A549 (cell line): ENCODE measurements at regions not wholly inside any gene's neighbourhood (a gene's known extent, or its start where the extent isn't known, plus 50 kb on each side); places are given as distances from the start of the nearest gene placed in this dataset.
"Not testable (repeated sequence)": the region's sequence is repeated elsewhere in the genome, so short reads cannot be mapped to it uniquely, and the experiment has no call there.

ENCODE experiments used
- ATAC-seq, 2 experiments: fragments of 200-7000 bp in 1 of 2; fragments of >200 bp in 1 of 2; cut with Nextera tagmentation in 1 of 2; cut with Tn5 transposase in 1 of 2; 3 replicates each; pipeline versions ENCODE4 v1.8.0 to v1.9.1; 2018 to 2020; ENCODE audit warnings: mild to moderate bottlenecking in 1 of 2, moderate library complexity in 1 of 2
- CTCF ChIA-PET: fragments of 300-600 bp; sonication (Branson Sonifier 250); formaldehyde crosslinking; extraction: SDS; loops from one replicate; lab custom pipeline; 2021; ENCODE audit warnings: antibody characterized with exemption, inconsistent platforms; lab: Yijun Ruan, JAX
- POLR2A ChIA-PET: fragments of 350-600 bp; formaldehyde crosslinking; extraction: SDS; loops from one replicate; lab custom pipeline; 2021; ENCODE audit warnings: antibody characterized with exemption, inconsistent platforms; lab: Yijun Ruan, JAX
- DNase-seq, 2 experiments: peaks; one replicate each; pipeline versions ENCODE4 v3.0.0 to v3.0.0-alpha.2; 2011 to 2016; ENCODE audit warnings: low read depth in 1 of 2, low spot score in 1 of 2
- FAIRE-seq: peaks from 2 replicates; lab custom pipeline; 2011; peaks lifted over from hg19 to GRCh38; lab: Jason Lieb, UNC
- H3K27ac ChIP-seq, 2 experiments: fragments of >200 bp; sonication (Bioruptor Twin); formaldehyde crosslinking; 3 replicates each; pipeline ENCODE4 v1.5.1; 2016 to 2017
- H3K4me1 ChIP-seq: fragments of >200 bp; sonication (Bioruptor Twin); formaldehyde crosslinking; 3 replicates; pipeline ENCODE4 v1.6.1; 2016
- H3K4me2 ChIP-seq: fragments of >200 bp; sonication (Bioruptor Twin); formaldehyde crosslinking; 3 replicates; pipeline ENCODE4 v1.6.1; 2016
- H3K4me3 ChIP-seq: fragments of >200 bp; sonication (Bioruptor Twin); formaldehyde crosslinking; 3 replicates; pipeline ENCODE4 v1.5.1; 2016
- H3K9me3 ChIP-seq: fragments of >200 bp; sonication (Bioruptor Twin); formaldehyde crosslinking; 3 replicates; pipeline ENCODE4 v1.6.1; 2016
- CEBPB ChIP-seq, 2 experiments: fragments of >200 bp in 1 of 2; sonication (Bioruptor Twin) in 1 of 2; formaldehyde crosslinking in 1 of 2; IDR thresholded peaks; 2 replicates each; pipeline ENCODE4 v1.6.1; 2012 to 2016
- CHD4 ChIP-seq: fragments of 200-600 bp; sonication (generic); IDR thresholded peaks from 2 replicates; pipeline ENCODE4 v1.6.1; 2016; ENCODE audit warnings: antibody characterized with exemption, mild to moderate bottlenecking, borderline replicate concordance
- EHMT2 ChIP-seq: fragments of 200-600 bp; sonication (generic); IDR thresholded peaks from 2 replicates; pipeline ENCODE4 v1.6.1; 2016; ENCODE audit warnings: antibody characterized with exemption, low read depth, mild to moderate bottlenecking, moderate library complexity
- EP300 ChIP-seq, 2 experiments: fragments of >200 bp; sonication (Bioruptor Twin); formaldehyde crosslinking; IDR thresholded peaks; 2 replicates in 1 of 2; 3 replicates in 1 of 2; pipeline ENCODE4 v1.6.1; 2016 to 2017
- ESRRA ChIP-seq: fragments of 150-350 bp; IDR thresholded peaks from 2 replicates; pipeline ENCODE4 v1.6.1; 2014; ENCODE audit warnings: mild to moderate bottlenecking, low read length, borderline replicate concordance
- GATA3 ChIP-seq: IDR thresholded peaks from 2 replicates; pipeline ENCODE4 v1.6.1; 2012; ENCODE audit warnings: borderline replicate concordance
- HOXA7 ChIP-seq: fragments of 250-450 bp; sonication (Bioruptor Pico); IDR thresholded peaks from 2 replicates; pipeline ENCODE4 v1.5.0; 2020; ENCODE audit warnings: mild to moderate bottlenecking, moderate library complexity
- HOXB5 ChIP-seq: fragments of 250-450 bp; sonication (Bioruptor Pico); IDR thresholded peaks from 2 replicates; pipeline ENCODE4 v1.5.0; 2020; ENCODE audit warnings: mild to moderate bottlenecking, moderate library complexity
- KDM5A ChIP-seq: fragments of 200-600 bp; sonication (generic); IDR thresholded peaks from 2 replicates; pipeline ENCODE4 v1.6.1; 2016; ENCODE audit warnings: antibody characterized with exemption, mild to moderate bottlenecking
- REST ChIP-seq: fragments of 200-600 bp; sonication (generic); IDR thresholded peaks from 2 replicates; pipeline ENCODE4 v1.6.1; 2016; ENCODE audit warnings: antibody characterized with exemption, mild to moderate bottlenecking, moderate library complexity
- RFX5 ChIP-seq: fragments of 450-650 bp; IDR thresholded peaks from 2 replicates; pipeline ENCODE4 v1.7.1; 2014; ENCODE audit warnings: antibody characterized with exemption, mild to moderate bottlenecking, moderate library complexity
- RNF2 ChIP-seq: fragments of 200-600 bp; sonication (generic); IDR thresholded peaks from 2 replicates; pipeline ENCODE4 v1.6.1; 2016; ENCODE audit warnings: low read depth, mild to moderate bottlenecking, antibody characterized with exemption, moderate library complexity, borderline replicate concordance
- TFCP2L1 ChIP-seq: fragments of 250-450 bp; sonication (Bioruptor Pico); IDR thresholded peaks from 2 replicates; pipeline ENCODE4 v1.5.0; 2021; ENCODE audit warnings: mild to moderate bottlenecking
- TP53 ChIP-seq: fragments of 250-450 bp; sonication (Bioruptor Pico); IDR thresholded peaks from 2 replicates; pipeline ENCODE4 v1.5.0; 2021; ENCODE audit warnings: mild to moderate bottlenecking, moderate library complexity
- ZC3H11A ChIP-seq: fragments of 450-650 bp; IDR thresholded peaks from 2 replicates; pipeline ENCODE4 v1.6.1; 2014; ENCODE audit warnings: antibody characterized with exemption, mild to moderate bottlenecking
- ZSCAN20 ChIP-seq: fragments of 250-450 bp; sonication (Bioruptor Pico); IDR thresholded peaks from 2 replicates; pipeline ENCODE4 v1.8.0; 2022; ENCODE audit warnings: mild to moderate bottlenecking, moderate library complexity
- WGBS: methylation state at CpG from one replicate; pipeline ENCODE4 v1.1.6; 2017; ENCODE audit errors: missing lambda C conversion rate; 5-methylcytosine and 5-hydroxymethylcytosine counted together
- TF ChIP-seq, protein P1 (sequence below): fragments of 150-350 bp; IDR thresholded peaks from 2 replicates; pipeline ENCODE4 v1.6.1; 2014; ENCODE audit warnings: low read depth, mild to moderate bottlenecking, low read length
- TF ChIP-seq, protein P2 (sequence below): fragments of >200 bp; sonication (Bioruptor Twin); formaldehyde crosslinking; IDR thresholded peaks from 2 replicates; pipeline ENCODE4 v1.6.1; 2016

DNA sequence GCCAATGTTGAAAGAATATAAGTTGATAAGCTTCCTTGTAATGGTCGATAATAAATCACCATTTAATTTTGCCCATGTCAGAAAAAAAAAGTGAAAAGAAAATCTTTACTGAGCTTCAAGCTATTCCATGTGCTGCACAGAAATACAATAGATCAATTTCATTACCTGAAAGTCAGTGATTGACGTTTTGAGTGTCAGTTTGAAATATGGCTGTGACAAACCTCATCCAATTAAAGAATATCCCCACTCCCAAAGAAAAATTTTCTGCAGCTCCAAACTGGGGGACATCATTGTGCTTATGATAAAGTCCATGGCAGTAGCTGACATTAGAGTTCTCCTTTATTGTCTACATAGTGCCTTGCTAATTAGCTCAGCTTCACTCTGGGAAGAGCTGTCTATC lies 184.8 kb upstream of the RPRM start:
- no peak overlapping the region for H3K4me2 ChIP-seq
- CTCF ChIA-PET: no interaction called here
- POLR2A ChIA-PET: no interaction called here
- 0% methylated on average over 2 of the region's 2 CpGs for WGBS
- FAIRE-seq (no peak), DNase-seq (no peak), ATAC-seq (no peak)
- no peak overlapping the region for H3K4me3 ChIP-seq
- no peaks in the 10 kb centered on the region for H3K4me1 ChIP-seq
- H3K27ac ChIP-seq: no peak overlapping the region
- H3K9me3 ChIP-seq: no peaks in the 10 kb centered on the region
- TF ChIP-seq ZC3H11A: no peak
- TF ChIP-seq RFX5: no peak
- TF ChIP-seq, protein P1, sequence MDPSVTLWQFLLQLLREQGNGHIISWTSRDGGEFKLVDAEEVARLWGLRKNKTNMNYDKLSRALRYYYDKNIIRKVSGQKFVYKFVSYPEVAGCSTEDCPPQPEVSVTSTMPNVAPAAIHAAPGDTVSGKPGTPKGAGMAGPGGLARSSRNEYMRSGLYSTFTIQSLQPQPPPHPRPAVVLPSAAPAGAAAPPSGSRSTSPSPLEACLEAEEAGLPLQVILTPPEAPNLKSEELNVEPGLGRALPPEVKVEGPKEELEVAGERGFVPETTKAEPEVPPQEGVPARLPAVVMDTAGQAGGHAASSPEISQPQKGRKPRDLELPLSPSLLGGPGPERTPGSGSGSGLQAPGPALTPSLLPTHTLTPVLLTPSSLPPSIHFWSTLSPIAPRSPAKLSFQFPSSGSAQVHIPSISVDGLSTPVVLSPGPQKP: no peak
- TF ChIP-seq KDM5A: no peak
- TF ChIP-seq HOXB5 (CRISPR knock-in tag): no peak
- TF ChIP-seq REST: no peak
- no peak for TF ChIP-seq TFCP2L1 (CRISPR knock-in tag)
- TF ChIP-seq CHD4: no peak
- TF ChIP-seq HOXA7: no peak
- TF ChIP-seq CEBPB (IDR thresholded peaks at IDR 0.05): no peak
- TF ChIP-seq GATA3: no peak
- TF ChIP-seq ESRRA: no peak

DNA sequence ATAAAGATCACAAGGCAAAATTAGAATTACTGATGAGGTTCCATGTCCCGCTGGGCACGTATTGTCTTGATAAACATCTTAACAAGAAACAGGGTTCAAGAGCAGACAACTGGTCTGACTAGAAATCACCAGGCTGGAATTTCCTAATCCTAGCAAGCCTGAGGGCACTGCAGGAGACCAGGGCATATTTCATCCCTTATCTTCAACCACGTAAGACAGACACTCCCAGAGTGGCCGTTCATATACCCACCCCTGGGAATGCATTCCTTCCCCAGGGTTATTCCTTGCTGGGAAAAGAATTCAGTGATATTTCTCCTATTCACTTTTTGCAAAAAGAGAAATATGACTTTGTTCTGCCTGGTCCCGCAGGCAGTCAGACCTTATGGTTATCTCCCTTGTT lies 185.4 kb upstream of the RPRM start:
- H3K4me1 ChIP-seq, H3K27ac ChIP-seq, CTCF ChIA-PET, DNase-seq, FAIRE-seq, H3K9me3 ChIP-seq, H3K4me3 ChIP-seq, POLR2A ChIA-PET, H3K4me2 ChIP-seq, ATAC-seq: not testable (repeated sequence)
- 18% methylated on average over 5 of the region's 5 CpGs for WGBS

DNA sequence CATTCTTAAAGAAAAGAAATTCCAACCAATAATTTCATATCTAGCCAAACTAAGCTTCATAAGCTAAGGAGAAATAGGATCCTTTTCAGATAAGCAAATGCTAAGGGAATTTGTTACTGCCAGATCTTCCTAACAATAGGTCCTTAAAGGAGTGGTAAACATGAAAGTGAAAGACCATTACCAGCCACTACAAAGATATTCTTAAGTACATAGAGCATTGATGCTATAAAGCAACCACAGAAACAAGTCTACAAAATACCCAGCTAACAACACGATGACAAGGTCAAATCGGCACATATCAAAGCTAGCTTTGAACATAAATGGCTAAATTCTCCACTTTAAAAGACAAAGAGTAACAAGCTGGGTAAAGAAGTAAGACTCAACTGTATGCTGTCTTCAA lies 188.9 kb upstream of the RPRM start:
- H3K27ac ChIP-seq: no peak overlapping the region
- no peak overlapping the region for H3K4me3 ChIP-seq
- WGBS: 2% methylated on average over 2 of the region's 2 CpGs
- ChIA-PET POLR2A (no interaction called here), CTCF (no interaction called here)
- TF ChIP-seq, protein P2, sequence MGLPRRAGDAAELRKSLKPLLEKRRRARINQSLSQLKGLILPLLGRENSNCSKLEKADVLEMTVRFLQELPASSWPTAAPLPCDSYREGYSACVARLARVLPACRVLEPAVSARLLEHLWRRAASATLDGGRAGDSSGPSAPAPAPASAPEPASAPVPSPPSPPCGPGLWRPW: no peak
- TF ChIP-seq ZSCAN20: no peak
- H3K9me3 ChIP-seq: no peaks in the 10 kb centered on the region
- H3K4me1 ChIP-seq: no peaks in the 10 kb centered on the region
- no peak overlapping the region for H3K4me2 ChIP-seq
- no peak for DNase-seq
- FAIRE-seq: no peak
- no peak for ATAC-seq

- 0% methylated on average over 2 of the region's 2 CpGs for WGBS
- Histone ChIP-seq H3K9me3 (no peaks in the 10 kb centered on the region), H3K4me3 (no peak overlapping the region)
- TF ChIP-seq HOXB5 (CRISPR knock-in tag): no peak
- TF ChIP-seq RNF2: no peak
- no peak for TF ChIP-seq TP53 (CRISPR knock-in tag)
- no peak for TF ChIP-seq EHMT2
- TF ChIP-seq EP300 (IDR thresholded peaks at IDR 0.05): no peak
- TF ChIP-seq, all 56 proteins: peak for 0
- H3K27ac ChIP-seq: no peak overlapping the region
- H3K4me2 ChIP-seq: no peak overlapping the region
- no peak for ATAC-seq
- no peak for DNase-seq
- POLR2A ChIA-PET: no interaction called here
- FAIRE-seq: no peak
- CTCF ChIA-PET: no interaction called here
- no peaks in the 10 kb centered on the region for H3K4me1 ChIP-seq
Observed at GRCh38 chr2:153668923-153669322, 190.4 kb upstream of the RPRM start.
